HEK293T (cell line): ENCODE measurements at regions not wholly inside any gene's neighbourhood (a gene's known extent, or its start where the extent isn't known, plus 50 kb on each side); places are given as distances from the start of the nearest gene placed in this dataset.

Source experiments
- TARDBP ChIP-seq: fragments of 450-650 bp; IDR thresholded peaks from 2 replicates; pipeline ENCODE4 v1.6.1; 2016
- ZNF384 ChIP-seq: fragments of 450-650 bp; IDR thresholded peaks from 2 replicates; pipeline ENCODE4 v1.6.1; 2016

- TF ChIP-seq TARDBP (no peak), ZNF384 (no peak)
These were observed 124.2 kb upstream of the SATB2 start for GRCh38 chr2:199581935-199582360.
